ENCODE measurements at regions not wholly inside any gene's neighbourhood (a gene's known extent, or its start where the extent isn't known, plus 50 kb on each side); places are given as distances from the start of the nearest gene placed in this dataset.

GRCh38 chr11:116180806-116181600 lies 591.8 kb downstream of the BUD13 start:
- DNase-seq (ENCODE audit: low spot score), result no peak

- no peak for DNase-seq (ENCODE audit: low spot score)
Observed at GRCh38 chr11:116179401-116179800, 593.4 kb downstream of the BUD13 start.

GRCh38 chr11:116177521-116178210 lies 595.1 kb downstream of the BUD13 start:
- DNase-seq (ENCODE audit: low spot score), result no peak

- no peak for DNase-seq (ENCODE audit: low spot score)
Observed at GRCh38 chr11:116176484-116177005, 596.2 kb downstream of the BUD13 start.

GRCh38 chr11:116175707-116176106 lies 597.1 kb downstream of the BUD13 start:
- DNase-seq (ENCODE audit: low spot score), result no peak

- DNase-seq (ENCODE audit: low spot score), result no peak
Observed at GRCh38 chr11:116173941-116174911, 598.6 kb downstream of the BUD13 start.

- DNase-seq (ENCODE audit: low spot score), result no peak
Observed at GRCh38 chr11:116173506-116173905, 599.3 kb downstream of the BUD13 start.

GRCh38 chr11:116172851-116173250 lies 599.9 kb downstream of the BUD13 start:
- no peak for DNase-seq (ENCODE audit: low spot score)

- DNase-seq (ENCODE audit: low spot score), result no peak
Observed at GRCh38 chr11:116172156-116172555, 600.6 kb downstream of the BUD13 start.

- DNase-seq (ENCODE audit: low spot score), result no peak
Observed at GRCh38 chr11:116171271-116172140, 601.3 kb downstream of the BUD13 start.

GRCh38 chr11:116170526-116171120 lies 602.2 kb downstream of the BUD13 start:
- DNase-seq (ENCODE audit: low spot score), result no peak

- DNase-seq (ENCODE audit: low spot score), result no peak
Observed at GRCh38 chr11:116169776-116170175, 603.0 kb downstream of the BUD13 start.

GRCh38 chr11:116168459-116168787 lies 604.4 kb downstream of the BUD13 start:
- DNase-seq (ENCODE audit: low spot score), result no peak

GRCh38 chr11:116167706-116168458 lies 604.9 kb downstream of the BUD13 start:
- peak; percentile 15 for DNase-seq (ENCODE audit: low spot score)

- DNase-seq (ENCODE audit: low spot score), result no peak
Observed at GRCh38 chr11:116166573-116167465, 606.0 kb downstream of the BUD13 start.

- no peak for DNase-seq (ENCODE audit: low spot score)
Observed at GRCh38 chr11:116164843-116165242, 607.9 kb downstream of the BUD13 start.

- DNase-seq (ENCODE audit: low spot score), result no peak
Observed at GRCh38 chr11:116162886-116163230, 609.9 kb downstream of the BUD13 start.

GRCh38 chr11:116162086-116162885 lies 610.5 kb downstream of the BUD13 start:
- DNase-seq (ENCODE audit: low spot score), result no peak
